ENCODE measurements at regions not wholly inside any gene's neighbourhood (a gene's known extent, or its start where the extent isn't known, plus 50 kb on each side); places are given as distances from the start of the nearest gene placed in this dataset.

- TF ChIP-seq CTCF (IDR thresholded peaks at IDR 0.05) (no peak), POLR2A (IDR thresholded peaks at IDR 0.05) (no peak)
Observed at GRCh38 chrX:155682834-155683233, 70.1 kb upstream of the TMLHE start.
